Progenitor cell of endocrine pancreas (in vitro differentiated cells): ENCODE measurements at regions not wholly inside any gene's neighbourhood (a gene's known extent, or its start where the extent isn't known, plus 50 kb on each side); places are given as distances from the start of the nearest gene placed in this dataset.

Experiments
- DNase-seq: peaks from one replicate; pipeline ENCODE4 v3.0.0; 2021; ENCODE audit warnings: low spot score; ENCODE audit not compliant: unreplicated experiment
- H3K27ac Mint-ChIP-seq: 2 replicates; pipeline ENCODE4 v1.8.0; 2021; ENCODE audit warnings: mild to moderate bottlenecking, moderate library complexity, mixed read lengths
- H3K27me3 Mint-ChIP-seq: 2 replicates; pipeline ENCODE4 v1.8.0; 2021; ENCODE audit warnings: mixed read lengths
- H3K36me3 Mint-ChIP-seq: 2 replicates; pipeline ENCODE4 v1.8.0; 2022; ENCODE audit warnings: mixed read lengths; ENCODE audit not compliant: insufficient read depth
- H3K4me1 Mint-ChIP-seq: 2 replicates; pipeline ENCODE4 v1.8.0; 2021; ENCODE audit warnings: low read depth, mixed read lengths
- H3K4me3 Mint-ChIP-seq: 2 replicates; pipeline ENCODE4 v1.8.0; 2021; ENCODE audit warnings: low read depth, mild to moderate bottlenecking, moderate library complexity, mixed read lengths
- H3K9me3 Mint-ChIP-seq: 2 replicates; pipeline ENCODE4 v1.8.0; 2021; ENCODE audit warnings: low read depth, mixed read lengths
- CTCF ChIP-seq: fragments of 200-600 bp; sonication (generic); IDR thresholded peaks from one replicate; pipeline ENCODE4 v1.5.0; 2021; ENCODE audit warnings: antibody characterized with exemption, mild to moderate bottlenecking; ENCODE audit not compliant: unreplicated experiment

GRCh38 chr5:98204798-98205197, 568.7 kb upstream of the RGMB start:
- Mint-ChIP-seq H3K27ac (no peak overlapping the region), H3K36me3 (no peaks in the 10 kb centered on the region), H3K4me3 (no peak overlapping the region), H3K4me1 (peaks cover 3% of the 10 kb centered on the region), H3K9me3 (peaks cover 4% of the 10 kb centered on the region), H3K27me3 (no peaks in the 10 kb centered on the region)
- DNase-seq, result no peak
- TF ChIP-seq CTCF, result no peak

GRCh38 chr5:98205691-98206461, 567.6 kb upstream of the RGMB start:
- DNase-seq, result no peak
- Mint-ChIP-seq H3K4me1 (peaks cover 3% of the 10 kb centered on the region), H3K36me3 (no peaks in the 10 kb centered on the region), H3K4me3 (no peak overlapping the region), H3K27me3 (no peaks in the 10 kb centered on the region), H3K27ac (no peak overlapping the region), H3K9me3 (peaks cover 4% of the 10 kb centered on the region)
- TF ChIP-seq CTCF, result no peak

GRCh38 chr5:98206566-98206965, 566.9 kb upstream of the RGMB start:
- TF ChIP-seq CTCF, result no peak
- H3K4me1 Mint-ChIP-seq, result peaks cover 3% of the 10 kb centered on the region
- H3K9me3 Mint-ChIP-seq, result peaks cover 4% of the 10 kb centered on the region
- H3K36me3 Mint-ChIP-seq, result no peaks in the 10 kb centered on the region
- no peak overlapping the region for H3K4me3 Mint-ChIP-seq
- no peak overlapping the region for H3K27ac Mint-ChIP-seq
- no peak for DNase-seq
- no peaks in the 10 kb centered on the region for H3K27me3 Mint-ChIP-seq

GRCh38 chr5:98209418-98209817, 564.0 kb upstream of the RGMB start:
- Mint-ChIP-seq H3K9me3 (peaks cover under 1% of the 10 kb centered on the region), H3K27me3 (no peaks in the 10 kb centered on the region)

More at GRCh38 chr5:98209418-98209817, 564.0 kb upstream of the RGMB start:
- H3K36me3 Mint-ChIP-seq, result no peaks in the 10 kb centered on the region
- H3K4me3 Mint-ChIP-seq, result no peak overlapping the region
- H3K4me1 Mint-ChIP-seq, result peaks cover 3% of the 10 kb centered on the region
- no peak for DNase-seq
- no peak for TF ChIP-seq CTCF
- H3K27ac Mint-ChIP-seq, result no peak overlapping the region
